ENCODE measurements at regions not wholly inside any gene's neighbourhood (a gene's known extent, or its start where the extent isn't known, plus 50 kb on each side); places are given as distances from the start of the nearest gene placed in this dataset.

- no peaks in the 10 kb centered on the region for H3K4me1 Mint-ChIP-seq
- H3K4me3 Mint-ChIP-seq = no peak overlapping the region
- ATAC-seq (no peak), DNase-seq (no peak)
- no peaks in the 10 kb centered on the region for H3K36me3 Mint-ChIP-seq (ENCODE audit: low read depth)
- no peaks in the 10 kb centered on the region for H3K9me3 Mint-ChIP-seq
- no peak overlapping the region for H3K27ac Mint-ChIP-seq
- no peaks in the 10 kb centered on the region for H3K27me3 Mint-ChIP-seq
These were observed 911.1 kb downstream of the TTLL7 start for GRCh38 chr1:83087851-83088250.

GRCh38 chr1:83086986-83087512 is 911.9 kb downstream of the TTLL7 start:
- Mint-ChIP-seq H3K4me1 (no peaks in the 10 kb centered on the region), H3K36me3 (ENCODE audit: low read depth) (no peaks in the 10 kb centered on the region), H3K9me3 (no peaks in the 10 kb centered on the region), H3K27ac (no peak overlapping the region), H3K27me3 (no peaks in the 10 kb centered on the region), H3K4me3 (no peak overlapping the region)
- ATAC-seq (no peak), DNase-seq (no peak)

GRCh38 chr1:83086346-83086745 is 912.6 kb downstream of the TTLL7 start:
- H3K4me1 Mint-ChIP-seq = no peaks in the 10 kb centered on the region
- ATAC-seq (no peak), DNase-seq (no peak)
- no peaks in the 10 kb centered on the region for H3K9me3 Mint-ChIP-seq
- H3K36me3 Mint-ChIP-seq (ENCODE audit: low read depth) = no peaks in the 10 kb centered on the region
- H3K27me3 Mint-ChIP-seq = no peaks in the 10 kb centered on the region
- no peak overlapping the region for H3K4me3 Mint-ChIP-seq
- no peak overlapping the region for H3K27ac Mint-ChIP-seq

GRCh38 chr1:83083589-83084224 is 915.2 kb downstream of the TTLL7 start:
- no peak overlapping the region for H3K27ac Mint-ChIP-seq
- H3K36me3 Mint-ChIP-seq (ENCODE audit: low read depth) = no peaks in the 10 kb centered on the region
- DNase-seq (no peak), ATAC-seq (no peak)
- no peaks in the 10 kb centered on the region for H3K27me3 Mint-ChIP-seq
- H3K4me3 Mint-ChIP-seq = no peak overlapping the region
- no peaks in the 10 kb centered on the region for H3K4me1 Mint-ChIP-seq
- H3K9me3 Mint-ChIP-seq = no peaks in the 10 kb centered on the region

GRCh38 chr1:83077411-83077810 is 921.5 kb downstream of the TTLL7 start:
- H3K27ac Mint-ChIP-seq = no peak overlapping the region
- ATAC-seq (no peak), DNase-seq (no peak)
- no peaks in the 10 kb centered on the region for H3K4me1 Mint-ChIP-seq
- no peaks in the 10 kb centered on the region for H3K36me3 Mint-ChIP-seq (ENCODE audit: low read depth)
- H3K4me3 Mint-ChIP-seq = no peak overlapping the region
- no peaks in the 10 kb centered on the region for H3K27me3 Mint-ChIP-seq
- no peaks in the 10 kb centered on the region for H3K9me3 Mint-ChIP-seq

- H3K4me3 Mint-ChIP-seq = no peak overlapping the region
These were observed 923.8 kb downstream of the TTLL7 start for GRCh38 chr1:83075107-83075506.

GRCh38 chr1:83067954-83068353 is 931.0 kb downstream of the TTLL7 start:
- peaks cover 3% of the 10 kb centered on the region for H3K9me3 Mint-ChIP-seq
- ATAC-seq = no peak
- H3K27me3 Mint-ChIP-seq = no peaks in the 10 kb centered on the region

More at GRCh38 chr1:83075107-83075506, 923.8 kb downstream of the TTLL7 start:
- no peaks in the 10 kb centered on the region for H3K9me3 Mint-ChIP-seq
- ATAC-seq = no peak
- no peak overlapping the region for H3K27ac Mint-ChIP-seq
- H3K27me3 Mint-ChIP-seq = no peaks in the 10 kb centered on the region
- no peak for DNase-seq
- no peaks in the 10 kb centered on the region for H3K36me3 Mint-ChIP-seq (ENCODE audit: low read depth)
- H3K4me1 Mint-ChIP-seq = no peaks in the 10 kb centered on the region

GRCh38 chr1:83065952-83066727 is 932.8 kb downstream of the TTLL7 start:
- Mint-ChIP-seq H3K9me3 (peaks cover 3% of the 10 kb centered on the region), H3K4me3 (no peak overlapping the region), H3K36me3 (ENCODE audit: low read depth) (no peaks in the 10 kb centered on the region), H3K27ac (no peak overlapping the region), H3K27me3 (no peaks in the 10 kb centered on the region), H3K4me1 (no peaks in the 10 kb centered on the region)
- ATAC-seq (no peak), DNase-seq (no peak)

More at GRCh38 chr1:83067954-83068353, 931.0 kb downstream of the TTLL7 start:
- Mint-ChIP-seq H3K27ac (no peak overlapping the region), H3K4me1 (no peaks in the 10 kb centered on the region), H3K36me3 (ENCODE audit: low read depth) (no peaks in the 10 kb centered on the region), H3K4me3 (no peak overlapping the region)
- no peak for DNase-seq

- no peak for ATAC-seq
- Mint-ChIP-seq H3K36me3 (ENCODE audit: low read depth) (no peaks in the 10 kb centered on the region), H3K27ac (no peak overlapping the region), H3K27me3 (no peaks in the 10 kb centered on the region), H3K9me3 (peaks cover 3% of the 10 kb centered on the region), H3K4me1 (no peaks in the 10 kb centered on the region), H3K4me3 (no peak overlapping the region)
- DNase-seq = no peak
These were observed 934.2 kb downstream of the TTLL7 start for GRCh38 chr1:83064589-83065242.

GRCh38 chr1:83060651-83061390 is 938.1 kb downstream of the TTLL7 start:
- H3K9me3 Mint-ChIP-seq = no peaks in the 10 kb centered on the region
- no peak overlapping the region for H3K27ac Mint-ChIP-seq
- no peaks in the 10 kb centered on the region for H3K4me1 Mint-ChIP-seq
- H3K27me3 Mint-ChIP-seq = no peaks in the 10 kb centered on the region
- no peak overlapping the region for H3K4me3 Mint-ChIP-seq
- DNase-seq = no peak
- no peaks in the 10 kb centered on the region for H3K36me3 Mint-ChIP-seq (ENCODE audit: low read depth)
- ATAC-seq = no peak

GRCh38 chr1:83060221-83060620 is 938.7 kb downstream of the TTLL7 start:
- H3K9me3 Mint-ChIP-seq = no peaks in the 10 kb centered on the region
- peaks cover 3% of the 10 kb centered on the region for H3K27me3 Mint-ChIP-seq
- H3K27ac Mint-ChIP-seq = no peak overlapping the region
- ATAC-seq (no peak), DNase-seq (no peak)
- no peaks in the 10 kb centered on the region for H3K4me1 Mint-ChIP-seq
- H3K4me3 Mint-ChIP-seq = no peak overlapping the region
- H3K36me3 Mint-ChIP-seq (ENCODE audit: low read depth) = no peaks in the 10 kb centered on the region

GRCh38 chr1:83058327-83058726 is 940.6 kb downstream of the TTLL7 start:
- peaks cover 3% of the 10 kb centered on the region for H3K27me3 Mint-ChIP-seq
- DNase-seq = no peak
- no peaks in the 10 kb centered on the region for H3K4me1 Mint-ChIP-seq
- no peak overlapping the region for H3K4me3 Mint-ChIP-seq
- no peak for ATAC-seq
- no peak overlapping the region for H3K27ac Mint-ChIP-seq
- no peaks in the 10 kb centered on the region for H3K36me3 Mint-ChIP-seq (ENCODE audit: low read depth)
- no peaks in the 10 kb centered on the region for H3K9me3 Mint-ChIP-seq

GRCh38 chr1:83055391-83056170 is 943.4 kb downstream of the TTLL7 start:
- H3K27ac Mint-ChIP-seq = no peak overlapping the region
- H3K4me1 Mint-ChIP-seq = no peaks in the 10 kb centered on the region
- ATAC-seq (no peak), DNase-seq (no peak)
- no peak overlapping the region for H3K4me3 Mint-ChIP-seq
- H3K27me3 Mint-ChIP-seq = peaks cover 3% of the 10 kb centered on the region
- H3K36me3 Mint-ChIP-seq (ENCODE audit: low read depth) = no peaks in the 10 kb centered on the region
- no peaks in the 10 kb centered on the region for H3K9me3 Mint-ChIP-seq

- Mint-ChIP-seq H3K27me3 (peaks cover 3% of the 10 kb centered on the region), H3K4me1 (no peaks in the 10 kb centered on the region), H3K27ac (no peak overlapping the region), H3K4me3 (no peak overlapping the region), H3K36me3 (ENCODE audit: low read depth) (no peaks in the 10 kb centered on the region), H3K9me3 (no peaks in the 10 kb centered on the region)
- ATAC-seq = no peak
- no peak for DNase-seq
These were observed 945.5 kb downstream of the TTLL7 start for GRCh38 chr1:83053446-83053845.
